AG10803 (cell line): ENCODE measurements at regions not wholly inside any gene's neighbourhood (a gene's known extent, or its start where the extent isn't known, plus 50 kb on each side); places are given as distances from the start of the nearest gene placed in this dataset.
A peak's percentile ranks its signal among the peaks of the same experiment; 100 is the strongest.

Experiments used
- DNase-seq: peaks from one replicate; pipeline ENCODE4 v3.0.0; 2010; ENCODE audit warnings: low read depth
- H3K4me3 ChIP-seq: 2 replicates; pipeline ENCODE4 v1.5.1; 2011; ENCODE audit warnings: mild to moderate bottlenecking, low read length, control low read depth
- CTCF ChIP-seq: conservative IDR thresholded peaks from 2 replicates; pipeline ENCODE4 v1.5.1; 2011; ENCODE audit warnings: mild to moderate bottlenecking, low read length, control low read depth, inconsistent platforms

- no peak for TF ChIP-seq CTCF
- DNase-seq, result no peak
- no peak overlapping the region for H3K4me3 ChIP-seq
Measured at GRCh38 chr15:87734571-87735373, 521.8 kb downstream of the NTRK3 start.

GRCh38 chr15:87733977-87734376 lies 522.6 kb downstream of the NTRK3 start:
- no peak for DNase-seq

GRCh38 chr15:87733541-87733941 lies 523.0 kb downstream of the NTRK3 start:
- TF ChIP-seq CTCF, result no peak
- DNase-seq, result no peak
- no peak overlapping the region for H3K4me3 ChIP-seq

More at GRCh38 chr15:87733977-87734376, 522.6 kb downstream of the NTRK3 start:
- no peak for TF ChIP-seq CTCF
- H3K4me3 ChIP-seq, result no peak overlapping the region

- no peak for TF ChIP-seq CTCF
- DNase-seq, result peak; percentile 13
- no peak overlapping the region for H3K4me3 ChIP-seq
Measured at GRCh38 chr15:87732976-87733375, 523.6 kb downstream of the NTRK3 start.

GRCh38 chr15:87731630-87732029 lies 524.9 kb downstream of the NTRK3 start:
- TF ChIP-seq CTCF, result no peak
- no peak for DNase-seq

DNA sequence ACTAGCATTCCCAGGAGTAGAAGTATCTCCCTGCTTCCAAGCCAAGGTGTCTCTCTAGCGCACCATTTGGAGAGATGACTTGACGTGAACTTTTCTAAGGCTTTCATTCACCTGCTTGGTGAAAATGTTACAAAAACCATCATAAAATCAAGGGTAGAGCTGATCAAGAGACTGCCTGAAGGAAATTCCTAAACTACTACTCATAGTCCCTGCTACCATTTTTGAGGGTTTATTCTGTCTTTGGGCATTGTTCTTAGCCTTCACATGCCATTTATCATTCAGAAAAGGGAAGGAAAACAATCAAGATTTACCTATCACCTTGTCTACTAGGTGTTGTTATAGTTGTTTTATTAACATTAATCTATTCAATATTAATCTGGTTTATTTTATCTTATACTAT lies 525.8 kb downstream of the NTRK3 start:
- no peak overlapping the region for H3K4me3 ChIP-seq
- TF ChIP-seq CTCF, result no peak
- no peak for DNase-seq

More at GRCh38 chr15:87731630-87732029, 524.9 kb downstream of the NTRK3 start:
- H3K4me3 ChIP-seq, result no peak overlapping the region

DNA sequence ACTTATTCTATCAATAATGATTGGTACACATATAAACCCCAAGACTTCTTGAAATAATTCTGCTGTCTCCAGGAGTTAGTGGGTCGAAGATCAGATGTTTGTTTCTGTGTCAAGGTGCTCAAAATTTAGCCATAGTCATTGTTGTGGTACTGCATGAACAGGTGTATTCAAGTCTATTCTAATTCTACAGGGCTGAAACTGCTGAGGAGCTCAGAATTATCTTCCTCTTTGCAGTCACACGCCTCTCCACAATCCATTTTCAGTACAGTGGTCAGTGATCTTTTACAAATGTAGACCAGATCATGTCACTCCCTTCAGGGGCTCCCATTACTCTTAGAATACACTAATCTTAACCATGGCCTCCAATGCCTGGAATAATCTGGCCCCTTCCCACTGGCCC lies 527.5 kb downstream of the NTRK3 start:
- H3K4me3 ChIP-seq, result no peak overlapping the region
- DNase-seq, result no peak

More for the DNA sequence above, 527.5 kb downstream of the NTRK3 start:
- no peak for TF ChIP-seq CTCF
